Fibroblast of lung (primary cell): ENCODE measurements at regions not wholly inside any gene's neighbourhood (a gene's known extent, or its start where the extent isn't known, plus 50 kb on each side); places are given as distances from the start of the nearest gene placed in this dataset.
"Not testable (repeated sequence)": the region's sequence is repeated elsewhere in the genome, so short reads cannot be mapped to it uniquely, and the experiment has no call there.

Experiments
- DNase-seq, 2 donors: peaks; one replicate each; pipeline versions ENCODE4 v3.0.0 to v3.0.0-alpha.2; 2010; ENCODE audit warnings: low read depth in 2 of 2
- H2AFZ ChIP-seq: 2 replicates; pipeline ENCODE4 v1.5.1; 2012; ENCODE audit warnings: low read length, control low read depth, inconsistent platforms
- H3K27ac ChIP-seq: 2 replicates; pipeline ENCODE4 v1.5.1; 2011; ENCODE audit warnings: low read length, control low read depth; ENCODE audit not compliant: insufficient read depth
- H3K27me3 ChIP-seq: 2 replicates; pipeline ENCODE4 v1.5.1; 2011; ENCODE audit warnings: mild to moderate bottlenecking, low read length; ENCODE audit not compliant: control insufficient read depth, insufficient read depth
- H3K36me3 ChIP-seq: 2 replicates; pipeline ENCODE4 v1.5.1; 2011; ENCODE audit warnings: low read length; ENCODE audit not compliant: control insufficient read depth, insufficient read depth
- H3K4me1 ChIP-seq: 2 replicates; pipeline ENCODE4 v1.5.1; 2011; ENCODE audit warnings: low read length; ENCODE audit not compliant: control insufficient read depth, insufficient read depth; ENCODE audit errors: extremely low read depth
- H3K4me2 ChIP-seq: 2 replicates; pipeline ENCODE4 v1.5.1; 2011; ENCODE audit warnings: low read length, control low read depth; ENCODE audit not compliant: insufficient read depth; ENCODE audit errors: extremely low read depth
- H3K4me3 ChIP-seq, 4 experiments: fragments of 200-600 bp in 1 of 4; sonication (generic) in 1 of 4; replicated peaks in 1 of 4; 2 replicates each; pipeline ENCODE4 v1.5.1; 2011 to 2016; ENCODE audit warnings: low read length in 4 of 4, low read depth in 3 of 4, mild to moderate bottlenecking in 3 of 4, control low read depth in 2 of 4, inconsistent platforms in 1 of 4, mixed read lengths in 1 of 4; ENCODE audit not compliant: insufficient read depth in 1 of 4; ENCODE audit errors: control extremely low read depth in 1 of 4
- H3K79me2 ChIP-seq: 2 replicates; pipeline ENCODE4 v1.5.1; 2012; ENCODE audit warnings: mild to moderate bottlenecking, low read length, inconsistent platforms; ENCODE audit not compliant: control insufficient read depth, insufficient read depth
- H3K9ac ChIP-seq: 2 replicates; pipeline ENCODE4 v1.5.1; 2011; ENCODE audit warnings: mild to moderate bottlenecking, low read length, control low read depth; ENCODE audit not compliant: insufficient read depth
- H3K9me3 ChIP-seq: 2 replicates; pipeline ENCODE4 v1.5.1; 2012; ENCODE audit warnings: low read depth, low read length; ENCODE audit not compliant: control insufficient read depth, insufficient read depth
- H4K20me1 ChIP-seq: 2 replicates; pipeline ENCODE4 v1.5.1; 2011; ENCODE audit warnings: low read length; ENCODE audit not compliant: control insufficient read depth, insufficient read depth; ENCODE audit errors: extremely low read depth
- CTCF ChIP-seq, 2 donors: IDR thresholded peaks in 1 of 2; conservative IDR thresholded peaks in 1 of 2; 1 replicate in 1 of 2; 2 replicates in 1 of 2; pipeline ENCODE4 v1.5.1; 2011 to 2012; ENCODE audit warnings: low read length in 2 of 2, control low read depth in 1 of 2, inconsistent platforms in 1 of 2, low read depth in 1 of 2, mild to moderate bottlenecking in 1 of 2
- EZH2 ChIP-seq: IDR thresholded peaks from 2 replicates; pipeline ENCODE4 v1.5.1; 2012; ENCODE audit warnings: low read length, control low read depth, mild to moderate bottlenecking; ENCODE audit errors: missing control alignments

GRCh38 chr4:20193141-20193936, 58.4 kb upstream of the SLIT2 start:
- Histone ChIP-seq H3K79me2 (no peaks in the 10 kb centered on the region), H2AFZ (peak overlapping the region; percentile 80), H3K9me3 (no peaks in the 10 kb centered on the region), H3K4me2 (no peak overlapping the region), H3K4me1 (peaks cover 15% of the 10 kb centered on the region), H3K27me3 (no peaks in the 10 kb centered on the region), H3K4me3 (no peak overlapping the region), H3K36me3 (no peaks in the 10 kb centered on the region), H3K9ac (no peak overlapping the region), H3K27ac (peak overlapping the region; percentile 70), H4K20me1 (no peaks in the 10 kb centered on the region)
- peak; percentile 33 to 64 for DNase-seq
- no peak for TF ChIP-seq CTCF (conservative IDR thresholded peaks at IDR 0.05 in 1 of 2, IDR thresholded peaks at IDR 0.05 in 1 of 2; ENCODE audit: low read depth in 1 of 2, low read length in 2 of 2)
- TF ChIP-seq EZH2, result no peak

- H3K4me1 ChIP-seq, result peaks cover 15% of the 10 kb centered on the region
- H3K36me3 ChIP-seq, result no peaks in the 10 kb centered on the region
- H3K27ac ChIP-seq, result peak overlapping the region; percentile 70
- no peak overlapping the region for H3K4me2 ChIP-seq
- peak in 1 of 2 donors; percentile 30 for DNase-seq
- H3K4me3 ChIP-seq, result no peak overlapping the region
- no peaks in the 10 kb centered on the region for H3K9me3 ChIP-seq
- no peaks in the 10 kb centered on the region for H3K27me3 ChIP-seq
- H4K20me1 ChIP-seq, result no peaks in the 10 kb centered on the region
- H3K9ac ChIP-seq, result no peak overlapping the region
- no peaks in the 10 kb centered on the region for H3K79me2 ChIP-seq
- no peak for TF ChIP-seq CTCF (conservative IDR thresholded peaks at IDR 0.05 in 1 of 2, IDR thresholded peaks at IDR 0.05 in 1 of 2; ENCODE audit: low read depth in 1 of 2, low read length in 2 of 2)
- no peak for TF ChIP-seq EZH2
- H2AFZ ChIP-seq, result peak overlapping the region; percentile 80
These were observed 59.0 kb upstream of the SLIT2 start for GRCh38 chr4:20192736-20193135.

- no peak overlapping the region for H3K4me2 ChIP-seq
These were observed 66.6 kb upstream of the SLIT2 start for GRCh38 chr4:20185103-20185502.

GRCh38 chr4:20183131-20183530, 68.6 kb upstream of the SLIT2 start:
- H3K4me3 ChIP-seq, H3K27ac ChIP-seq, H3K4me2 ChIP-seq, H3K36me3 ChIP-seq, DNase-seq, H3K79me2 ChIP-seq, H2AFZ ChIP-seq, H3K9me3 ChIP-seq, H4K20me1 ChIP-seq, H3K27me3 ChIP-seq, H3K4me1 ChIP-seq, H3K9ac ChIP-seq: not testable (repeated sequence)

More at GRCh38 chr4:20185103-20185502, 66.6 kb upstream of the SLIT2 start:
- Histone ChIP-seq H3K4me1 (no peaks in the 10 kb centered on the region), H3K9ac (no peak overlapping the region), H3K4me3 (no peak overlapping the region), H3K9me3 (no peaks in the 10 kb centered on the region), H3K27ac (no peak overlapping the region), H2AFZ (no peak overlapping the region), H4K20me1 (no peaks in the 10 kb centered on the region), H3K79me2 (no peaks in the 10 kb centered on the region), H3K27me3 (no peaks in the 10 kb centered on the region), H3K36me3 (no peaks in the 10 kb centered on the region)
- no peak for TF ChIP-seq CTCF (conservative IDR thresholded peaks at IDR 0.05 in 1 of 2, IDR thresholded peaks at IDR 0.05 in 1 of 2; ENCODE audit: low read depth in 1 of 2, low read length in 2 of 2)
- no peak for TF ChIP-seq EZH2
- DNase-seq, result no peak
